Lower leg skin (tissue), 4 donors: ENCODE measurements at regions not wholly inside any gene's neighbourhood (a gene's known extent, or its start where the extent isn't known, plus 50 kb on each side); places are given as distances from the start of the nearest gene placed in this dataset.

Experiments
- DNase-seq, 2 donors: peaks; one replicate each; pipeline ENCODE4 v3.0.0-alpha.2; 2019; ENCODE audit warnings: low spot score in 2 of 2
- H3K4me3 ChIP-seq: fragments of 200-600 bp; sonication (generic); 2 replicates; pipeline ENCODE4 v1.5.1; 2017; ENCODE audit warnings: mild to moderate bottlenecking, low read depth; ENCODE audit not compliant: poor library complexity, severe bottlenecking
- CTCF ChIP-seq, 3 donors: fragments of 450-650 bp; IDR thresholded peaks; one replicate each; pipeline ENCODE4 v1.5.1; 2016; ENCODE audit warnings: antibody characterized with exemption in 3 of 3, mild to moderate bottlenecking in 3 of 3, moderate library complexity in 2 of 3
- POLR2A ChIP-seq, 2 donors: fragments of 450-650 bp; IDR thresholded peaks; one replicate each; pipeline ENCODE4 v1.6.1; 2016 to 2017; ENCODE audit warnings: antibody characterized with exemption in 2 of 2, mild to moderate bottlenecking in 1 of 2, moderate library complexity in 1 of 2
- WGBS, 2 donors: methylation state at CpG; one replicate each; pipeline ENCODE4 v1.1.5; 2018; 5-methylcytosine and 5-hydroxymethylcytosine counted together
- intact Hi-C: fragments of 100-400 bp; cut with DNase I; formaldehyde crosslinking; loops from one replicate; pipeline ENCODE4 v1.15.0; 2023; ENCODE audit warnings: low total_unique reads

DNA sequence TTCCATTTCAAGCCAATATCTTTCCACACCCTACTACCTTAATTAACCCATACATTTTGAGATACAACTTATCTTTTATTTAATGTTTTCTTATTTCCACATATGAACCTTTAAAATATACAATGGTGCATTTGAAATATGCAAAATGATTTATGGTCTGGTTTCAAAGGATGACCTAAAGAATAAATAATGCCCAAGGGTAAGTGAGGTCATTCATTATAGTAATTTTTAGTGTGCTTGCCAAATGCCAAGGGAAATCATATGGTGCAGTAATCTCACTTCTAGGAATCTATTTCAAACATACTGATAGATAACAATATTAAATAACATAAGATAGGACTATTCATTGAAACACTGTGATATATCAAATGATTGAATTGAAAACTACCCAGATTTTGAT, 1055.4 kb downstream of the AGBL1 start:
- H3K4me3 ChIP-seq, result no peak overlapping the region
- TF ChIP-seq CTCF (IDR thresholded peaks at IDR 0.05), result no peak
- no peak for TF ChIP-seq POLR2A (IDR thresholded peaks at IDR 0.05)
- no peak for DNase-seq
- intact Hi-C loops, result no loop called here

GRCh38 chr15:87133704-87134103, 1054.0 kb downstream of the AGBL1 start:
- no peak for DNase-seq
- TF ChIP-seq POLR2A (IDR thresholded peaks at IDR 0.05) (no peak), CTCF (IDR thresholded peaks at IDR 0.05) (no peak)
- intact Hi-C loops, result no loop called here
- no peak overlapping the region for H3K4me3 ChIP-seq

DNA sequence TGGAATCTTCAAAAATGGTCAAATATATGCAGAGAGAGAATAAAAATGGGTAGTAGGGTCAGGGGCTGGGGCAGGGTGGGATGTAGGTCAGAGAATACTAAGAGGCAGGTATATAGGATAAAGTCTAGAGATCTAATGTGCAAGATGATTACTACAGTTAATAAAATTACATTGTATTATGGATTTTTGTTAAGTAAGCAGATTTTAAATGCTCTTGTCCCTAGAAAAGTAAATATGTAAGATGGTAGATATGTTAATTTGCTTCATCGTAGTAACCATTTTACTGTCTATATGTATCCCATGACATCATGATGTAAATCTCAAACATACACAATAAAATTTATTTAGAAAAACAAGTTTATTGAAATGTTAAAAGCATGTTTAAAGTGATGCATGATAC, 1051.4 kb downstream of the AGBL1 start:
- 88 to 93% methylated on average over 1 of the region's 1 CpG for WGBS, 2 donors
- intact Hi-C loops, result no loop called here
- no peak for DNase-seq
- TF ChIP-seq POLR2A (IDR thresholded peaks at IDR 0.05), result no peak
- no peak for TF ChIP-seq CTCF (IDR thresholded peaks at IDR 0.05)
- H3K4me3 ChIP-seq, result no peak overlapping the region

GRCh38 chr15:87129916-87130315, 1050.2 kb downstream of the AGBL1 start:
- TF ChIP-seq CTCF (IDR thresholded peaks at IDR 0.05) (no peak), POLR2A (IDR thresholded peaks at IDR 0.05) (no peak)
- WGBS, 2 donors, result 77 to 84% methylated on average over 1 of the region's 1 CpG
- no peak overlapping the region for H3K4me3 ChIP-seq
- DNase-seq, result no peak
- intact Hi-C loops, result no loop called here

DNA sequence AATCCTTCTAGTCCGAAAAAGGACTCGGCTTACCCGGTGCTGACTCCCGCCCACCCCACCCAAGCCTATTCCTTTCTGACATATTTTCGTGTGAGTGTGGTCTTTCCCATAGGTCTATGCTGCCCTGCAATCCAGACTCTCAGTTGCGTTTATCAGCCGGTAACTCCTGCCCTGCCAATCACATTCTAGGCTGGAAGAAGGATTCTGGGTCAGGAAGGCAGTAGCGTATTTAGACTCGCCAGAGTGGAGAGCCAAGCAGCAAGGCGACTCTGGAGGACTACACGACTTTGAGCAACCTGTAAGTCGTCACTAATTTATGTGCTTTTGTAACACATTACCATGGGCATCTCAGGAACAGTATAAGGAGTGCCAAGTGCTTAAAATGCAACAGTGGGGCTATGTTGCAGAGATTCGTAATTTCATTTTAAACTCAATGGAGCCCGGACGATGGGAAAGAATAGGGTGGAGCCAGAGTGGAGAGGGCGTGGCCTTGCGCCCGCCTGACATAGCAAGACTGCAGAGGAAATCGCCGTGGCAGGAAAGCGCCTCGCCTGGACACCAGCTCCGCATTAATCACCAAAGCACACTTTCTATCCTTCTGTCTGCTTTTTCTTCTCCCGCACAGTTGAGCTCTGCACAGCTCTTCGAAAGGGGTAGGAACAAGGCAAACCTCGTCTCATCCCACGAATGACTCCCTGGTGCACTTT, 1044.2 kb downstream of the AGBL1 start:
- intact Hi-C loops, result no loop called here
- WGBS, 2 donors, result 87% methylated on average over 27 of the region's 27 CpGs
- no peak for DNase-seq
- TF ChIP-seq POLR2A (IDR thresholded peaks at IDR 0.05) (no peak), CTCF (IDR thresholded peaks at IDR 0.05) (no peak)
- H3K4me3 ChIP-seq, result no peak overlapping the region

DNA sequence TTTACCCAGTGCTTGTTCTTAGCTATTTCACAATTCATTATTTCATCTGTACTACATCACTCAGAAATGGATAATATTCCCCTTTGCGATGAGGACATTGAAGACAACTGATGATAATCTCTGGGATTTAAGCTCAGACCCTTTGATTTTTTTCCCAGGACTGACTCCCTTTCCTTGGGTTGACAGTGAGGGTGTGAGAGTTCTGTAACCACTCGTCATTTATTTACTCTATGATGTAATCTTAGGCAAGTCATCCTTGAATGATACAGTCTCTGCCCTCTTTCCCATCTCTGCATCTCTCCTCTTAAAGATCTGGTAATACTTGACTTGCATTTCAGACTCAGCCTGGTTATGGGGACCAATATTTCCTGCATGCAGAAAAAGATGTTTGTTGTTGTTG, 1041.7 kb downstream of the AGBL1 start:
- TF ChIP-seq CTCF (IDR thresholded peaks at IDR 0.05), result no peak
- TF ChIP-seq POLR2A (IDR thresholded peaks at IDR 0.05), result no peak
- no peak for DNase-seq
- no peak overlapping the region for H3K4me3 ChIP-seq
- intact Hi-C loops, result no loop called here
- WGBS, 2 donors, result 68 to 81% methylated on average over 2 of the region's 2 CpGs
